ENCODE measurements at regions not wholly inside any gene's neighbourhood (a gene's known extent, or its start where the extent isn't known, plus 50 kb on each side); places are given as distances from the start of the nearest gene placed in this dataset.

GRCh38 chr2:8306530-8307351 lies 375.1 kb upstream of the ID2 start:
- H3K27me3 ChIP-seq, result no peaks in the 10 kb centered on the region
- WGBS, 4 donors, result 71 to 84% (median 79%) methylated on average over 7 of the region's 7 CpGs
- H3K4me3 ChIP-seq, result no peak overlapping the region
- no peaks in the 10 kb centered on the region for H3K9me3 ChIP-seq
- H3K27ac ChIP-seq, result no peak overlapping the region
- H3K36me3 ChIP-seq, result no peaks in the 10 kb centered on the region
- DNase-seq (no peak), ATAC-seq (no peak)
- H3K4me1 ChIP-seq, result peaks cover 0 to 88% (median 0%) of the 10 kb centered on the region in 12 donors
- no peak for TF ChIP-seq POLR2A (IDR thresholded peaks at IDR 0.05)
- TF ChIP-seq, protein P1, sequence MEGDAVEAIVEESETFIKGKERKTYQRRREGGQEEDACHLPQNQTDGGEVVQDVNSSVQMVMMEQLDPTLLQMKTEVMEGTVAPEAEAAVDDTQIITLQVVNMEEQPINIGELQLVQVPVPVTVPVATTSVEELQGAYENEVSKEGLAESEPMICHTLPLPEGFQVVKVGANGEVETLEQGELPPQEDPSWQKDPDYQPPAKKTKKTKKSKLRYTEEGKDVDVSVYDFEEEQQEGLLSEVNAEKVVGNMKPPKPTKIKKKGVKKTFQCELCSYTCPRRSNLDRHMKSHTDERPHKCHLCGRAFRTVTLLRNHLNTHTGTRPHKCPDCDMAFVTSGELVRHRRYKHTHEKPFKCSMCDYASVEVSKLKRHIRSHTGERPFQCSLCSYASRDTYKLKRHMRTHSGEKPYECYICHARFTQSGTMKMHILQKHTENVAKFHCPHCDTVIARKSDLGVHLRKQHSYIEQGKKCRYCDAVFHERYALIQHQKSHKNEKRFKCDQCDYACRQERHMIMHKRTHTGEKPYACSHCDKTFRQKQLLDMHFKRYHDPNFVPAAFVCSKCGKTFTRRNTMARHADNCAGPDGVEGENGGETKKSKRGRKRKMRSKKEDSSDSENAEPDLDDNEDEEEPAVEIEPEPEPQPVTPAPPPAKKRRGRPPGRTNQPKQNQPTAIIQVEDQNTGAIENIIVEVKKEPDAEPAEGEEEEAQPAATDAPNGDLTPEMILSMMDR (IDR thresholded peaks at IDR 0.05), result no peak
- intact Hi-C loops (cut with DNase I), result loop anchor here in 1 of 10 donors (10.0 kb wide), 1 partner anchor 872 kb away; no protein-coding TSS in a partner anchor

GRCh38 chr2:8307606-8308180 lies 374.2 kb upstream of the ID2 start:
- ATAC-seq (no peak), DNase-seq (no peak)
- 81 to 94% (median 86%) methylated on average over 7 of the region's 7 CpGs for WGBS, 4 donors
- no peaks in the 10 kb centered on the region for H3K27me3 ChIP-seq
- intact Hi-C loops (cut with DNase I), result loop anchor here in 1 of 10 donors (10.0 kb wide), 1 partner anchor 873 kb away; no protein-coding TSS in a partner anchor
- peaks cover 0 to 88% (median 0%) of the 10 kb centered on the region in 12 donors for H3K4me1 ChIP-seq
- no peak overlapping the region for H3K27ac ChIP-seq
- H3K4me3 ChIP-seq, result no peak overlapping the region
- TF ChIP-seq, protein P1 (IDR thresholded peaks at IDR 0.05), result no peak
- no peak for TF ChIP-seq POLR2A (IDR thresholded peaks at IDR 0.05)
- no peaks in the 10 kb centered on the region for H3K9me3 ChIP-seq
- no peaks in the 10 kb centered on the region for H3K36me3 ChIP-seq

DNA sequence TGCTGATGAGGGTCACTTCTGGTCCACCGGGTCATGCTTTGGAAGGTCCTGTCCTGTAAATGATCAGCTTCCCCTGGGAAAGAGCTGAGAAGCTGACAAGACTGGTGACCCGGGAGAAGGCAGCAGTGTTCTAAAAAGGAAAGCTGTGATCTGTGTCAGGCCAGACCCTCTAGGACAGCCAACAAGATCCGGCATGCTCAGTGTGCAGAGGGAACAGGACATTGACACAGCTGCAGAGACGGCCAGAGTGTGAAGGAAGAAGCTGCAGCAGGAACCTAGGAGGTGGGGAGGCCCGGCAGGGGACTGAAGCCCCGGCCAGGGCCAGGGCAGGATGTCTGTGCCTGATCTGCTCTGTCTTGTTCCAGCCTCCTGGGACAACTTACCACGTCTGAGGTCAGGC lies 372.7 kb upstream of the ID2 start:
- Histone ChIP-seq H3K27me3 (no peaks in the 10 kb centered on the region), H3K9me3 (no peaks in the 10 kb centered on the region), H3K36me3 (no peaks in the 10 kb centered on the region), H3K4me3 (no peak overlapping the region), H3K4me1 (peaks cover 0 to 87% (median 0%) of the 10 kb centered on the region in 12 donors), H3K27ac (peak overlapping the region in 1 of 12 donors; percentile 11)
- 39 to 58% (median 46%) methylated on average over 6 to 7 of the region's 7 CpGs for WGBS, 4 donors
- DNase-seq, result no peak
- TF ChIP-seq POLR2A (IDR thresholded peaks at IDR 0.05), result no peak
- TF ChIP-seq, protein P1 (IDR thresholded peaks at IDR 0.05), result no peak
- ATAC-seq, result peak in 2 of 4 donors; percentile 12 to 42
- intact Hi-C loops (cut with DNase I), result loop anchor here in 1 of 10 donors (10.0 kb wide), 1 partner anchor 874 kb away; no protein-coding TSS in a partner anchor

Data from heart left ventricle (tissue), 16 donors.